HepG2 (cell line): ENCODE measurements at regions not wholly inside any gene's neighbourhood (a gene's known extent, or its start where the extent isn't known, plus 50 kb on each side); places are given as distances from the start of the nearest gene placed in this dataset.

Experiments used
- ATAC-seq: fragments of 200-7000 bp; cut with Tn5 transposase; 3 replicates; pipeline ENCODE4 v1.9.1; 2020; ENCODE audit warnings: mild to moderate bottlenecking, moderate library complexity
- BruUV-seq: library from RNA; stranded (reverse); fragments of 400-500 nt; replicated peaks from 2 replicates; lab custom pipeline; 2021; lab: Mats Ljungman, UMichigan
- CTCF ChIA-PET: fragments of 300-600 bp; formaldehyde crosslinking; extraction: SDS; loops from one replicate; lab custom pipeline; 2021; ENCODE audit warnings: low total read pairs, inconsistent platforms, low intra/inter-chr PET ratio; lab: Yijun Ruan, JAX
- POLR2A ChIA-PET: fragments of 350-600 bp; sonication (Branson Sonifier 250); formaldehyde crosslinking; loops from one replicate; lab custom pipeline; 2020; ENCODE audit warnings: antibody characterized with exemption, inconsistent platforms; lab: Yijun Ruan, JAX
- DNase-seq: peaks from one replicate; pipeline ENCODE4 v3.0.0-alpha.2; 2015; ENCODE audit warnings: low spot score
- FAIRE-seq: peaks from 3 replicates; lab custom pipeline; 2011; peaks lifted over from hg19 to GRCh38; lab: Jason Lieb, UNC
- H2AFZ ChIP-seq: one replicate; pipeline ENCODE4 v1.6.1; 2011; ENCODE audit warnings: low read length, inconsistent platforms
- H3K27ac ChIP-seq: fragments of 300-600 bp; 3 replicates; pipeline ENCODE4 v1.8.0; 2011; ENCODE audit warnings: mixed run types, mild to moderate bottlenecking, mixed read lengths, low read length, inconsistent platforms; ENCODE audit not compliant: insufficient read depth; ENCODE audit errors: extremely low read length
- H3K27me3 ChIP-seq, 2 experiments: fragments of 200-600 bp in 1 of 2; 2 replicates in 1 of 2; 3 replicates in 1 of 2; pipeline versions ENCODE4 v1.6.0 to v1.8.0; 2011; ENCODE audit warnings: low read length in 2 of 2, mild to moderate bottlenecking in 2 of 2, moderate library complexity in 2 of 2, inconsistent platforms in 1 of 2; ENCODE audit not compliant: insufficient read depth in 2 of 2, control insufficient read depth in 1 of 2
- H3K36me3 ChIP-seq, 2 experiments: fragments of 200-600 bp in 1 of 2; replicated peaks in 1 of 2; 2 replicates in 1 of 2; 3 replicates in 1 of 2; pipeline versions ENCODE4 v1.5.1 to v1.8.0; 2011; ENCODE audit warnings: low read length in 2 of 2, inconsistent platforms in 1 of 2; ENCODE audit not compliant: insufficient read depth in 2 of 2, control insufficient read depth in 1 of 2
- H3K4me1 ChIP-seq: 2 replicates; pipeline ENCODE4 v1.5.1; 2012; ENCODE audit warnings: low read length, inconsistent platforms; ENCODE audit not compliant: insufficient read depth
- H3K4me2 ChIP-seq: 2 replicates; pipeline ENCODE4 v1.6.0; 2011; ENCODE audit warnings: low read depth, low read length, inconsistent platforms
- H3K4me3 ChIP-seq, 3 experiments: fragments of 200-600 bp in 1 of 3; sonication (generic), shearing (Covaris generic) in 1 of 3; replicated peaks in 1 of 3; 2 replicates each; pipeline ENCODE4 v1.5.1; 2011 to 2016; ENCODE audit warnings: low read length in 3 of 3, inconsistent platforms in 2 of 3, low read depth in 2 of 3, mild to moderate bottlenecking in 2 of 3, control low read depth in 1 of 3, mixed read lengths in 1 of 3; ENCODE audit not compliant: insufficient read depth in 1 of 3
- H3K79me2 ChIP-seq: one replicate; pipeline ENCODE4 v1.6.1; 2011; ENCODE audit warnings: low read length, inconsistent platforms; ENCODE audit not compliant: insufficient read depth
- H3K9ac ChIP-seq: 2 replicates; pipeline ENCODE4 v1.6.0; 2011; ENCODE audit warnings: mild to moderate bottlenecking, low read depth, low read length, inconsistent platforms; ENCODE audit not compliant: insufficient read depth
- H3K9me3 ChIP-seq: 2 replicates; pipeline ENCODE4 v1.5.1; 2012; ENCODE audit warnings: mild to moderate bottlenecking, low read length
- H4K20me1 ChIP-seq: 2 replicates; pipeline ENCODE4 v1.6.0; 2011; ENCODE audit warnings: inconsistent platforms, mild to moderate bottlenecking, low read length, moderate library complexity; ENCODE audit not compliant: insufficient read depth
- MAFG ChIP-seq: sonication (generic); formaldehyde crosslinking; IDR thresholded peaks from 2 replicates; pipeline ENCODE4 v1.5.1; 2020; ENCODE audit warnings: mild to moderate bottlenecking, missing genetic modification reagents
- MNT ChIP-seq: fragments of 450-650 bp; IDR thresholded peaks from 2 replicates; pipeline ENCODE4 v1.6.1; 2016
- NR2C2 ChIP-seq: sonication (generic); formaldehyde crosslinking; IDR thresholded peaks from 2 replicates; pipeline ENCODE4 v1.4.0; 2020; ENCODE audit warnings: missing genetic modification reagents, mild to moderate bottlenecking, moderate library complexity, borderline replicate concordance
- PHF21A ChIP-seq: sonication (generic); formaldehyde crosslinking; IDR thresholded peaks from 2 replicates; pipeline ENCODE4 v1.5.0; 2020; ENCODE audit warnings: mild to moderate bottlenecking, missing genetic modification reagents
- WGBS: methylation state at CpG from one replicate; pipeline ENCODE4 v1.1.6; 2017; ENCODE audit warnings: low lambda C conversion rate; 5-methylcytosine and 5-hydroxymethylcytosine counted together
- in situ Hi-C: cut with HindIII; loops from 2 replicates; pipeline ENCODE4 v1.10.0; 2017; ENCODE audit warnings: low pct_unique_long_range_greater_than_20kb; ENCODE audit not compliant: extremely low pct_ligation_motif_present
- intact Hi-C: fragments of 100-400 bp; cut with micrococcal nuclease; formaldehyde crosslinking; loops from one replicate; pipeline ENCODE4 v1.10.0; 2022; ENCODE audit not compliant: unreplicated experiment

- no peaks in the 10 kb centered on the region for H3K36me3 ChIP-seq
- intact Hi-C loops: no loop called here
- no peak for DNase-seq
- TF ChIP-seq NR2C2 (CRISPR knock-in tag) (no peak), MAFG (CRISPR knock-in tag) (no peak)
- TF ChIP-seq, all 625 proteins: peak for 0
- Histone ChIP-seq H3K4me2 (no peak overlapping the region), H3K27me3 (no peaks in the 10 kb centered on the region), H3K27ac (no peak overlapping the region), H4K20me1 (no peaks in the 10 kb centered on the region), H3K4me3 (no peak overlapping the region), H3K4me1 (no peaks in the 10 kb centered on the region), H3K79me2 (no peaks in the 10 kb centered on the region), H2AFZ (no peak overlapping the region), H3K9ac (no peak overlapping the region), H3K9me3 (no peaks in the 10 kb centered on the region)
- in situ Hi-C loops: no loop called here
- no peak for ATAC-seq
- 25% methylated on average over 3 of the region's 3 CpGs for WGBS
- POLR2A ChIA-PET: no interaction called here
- no TSS peak for BruUV-seq
- FAIRE-seq: no peak
- CTCF ChIA-PET: no interaction called here
These were observed 476.5 kb upstream of the IGFBP3 start for GRCh38 chr7:46397591-46397990.

- Histone ChIP-seq H3K36me3 (no peaks in the 10 kb centered on the region), H3K27me3 (no peaks in the 10 kb centered on the region), H3K4me1 (no peaks in the 10 kb centered on the region), H3K9me3 (no peaks in the 10 kb centered on the region), H3K4me2 (no peak overlapping the region), H3K27ac (no peak overlapping the region), H3K79me2 (no peaks in the 10 kb centered on the region), H3K9ac (no peak overlapping the region), H3K4me3 (no peak overlapping the region), H2AFZ (no peak overlapping the region), H4K20me1 (no peaks in the 10 kb centered on the region)
- ATAC-seq: no peak
- FAIRE-seq: no peak
- DNase-seq: no peak
- no TSS peak for BruUV-seq
- intact Hi-C loops (no loop called here), in situ Hi-C loops (no loop called here)
- CTCF ChIA-PET: no interaction called here
- TF ChIP-seq MNT: peak; percentile 39; the same call in 1 of the 2 replicates
- TF ChIP-seq PHF21A (CRISPR knock-in tag): no peak
- WGBS: 17% methylated on average over 7 of the region's 7 CpGs
- POLR2A ChIA-PET: no interaction called here
These were observed 475.4 kb upstream of the IGFBP3 start for GRCh38 chr7:46396481-46396880.
